Fibroblast of skin of left biceps (primary cell): ENCODE measurements at regions not wholly inside any gene's neighbourhood (a gene's known extent, or its start where the extent isn't known, plus 50 kb on each side); places are given as distances from the start of the nearest gene placed in this dataset.

ENCODE experiments used
- DNase-seq, 2 experiments: peaks; one replicate each; pipeline ENCODE4 v3.0.0-alpha.2; 2013; ENCODE audit warnings: low read depth in 2 of 2

DNA sequence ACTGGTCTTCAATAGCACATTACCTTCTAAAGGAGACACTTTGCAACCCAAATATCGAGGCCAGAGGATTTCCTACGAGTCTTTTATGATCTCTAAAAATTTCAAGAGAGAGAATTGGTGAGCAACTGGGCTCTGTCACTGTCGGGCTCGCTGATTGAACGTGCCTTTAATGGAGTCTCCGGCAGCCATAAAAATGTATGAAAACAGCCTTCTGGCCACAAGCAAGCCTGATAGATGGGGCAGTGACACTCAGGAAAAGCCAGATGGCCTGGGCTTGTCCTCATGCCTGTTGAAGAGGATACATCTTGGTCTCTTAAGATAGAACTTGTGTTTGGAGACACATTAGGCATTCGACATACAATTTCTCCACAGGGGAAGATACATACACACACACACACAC, 419.5 kb upstream of the PROK2 start:
- no peak for DNase-seq

DNA sequence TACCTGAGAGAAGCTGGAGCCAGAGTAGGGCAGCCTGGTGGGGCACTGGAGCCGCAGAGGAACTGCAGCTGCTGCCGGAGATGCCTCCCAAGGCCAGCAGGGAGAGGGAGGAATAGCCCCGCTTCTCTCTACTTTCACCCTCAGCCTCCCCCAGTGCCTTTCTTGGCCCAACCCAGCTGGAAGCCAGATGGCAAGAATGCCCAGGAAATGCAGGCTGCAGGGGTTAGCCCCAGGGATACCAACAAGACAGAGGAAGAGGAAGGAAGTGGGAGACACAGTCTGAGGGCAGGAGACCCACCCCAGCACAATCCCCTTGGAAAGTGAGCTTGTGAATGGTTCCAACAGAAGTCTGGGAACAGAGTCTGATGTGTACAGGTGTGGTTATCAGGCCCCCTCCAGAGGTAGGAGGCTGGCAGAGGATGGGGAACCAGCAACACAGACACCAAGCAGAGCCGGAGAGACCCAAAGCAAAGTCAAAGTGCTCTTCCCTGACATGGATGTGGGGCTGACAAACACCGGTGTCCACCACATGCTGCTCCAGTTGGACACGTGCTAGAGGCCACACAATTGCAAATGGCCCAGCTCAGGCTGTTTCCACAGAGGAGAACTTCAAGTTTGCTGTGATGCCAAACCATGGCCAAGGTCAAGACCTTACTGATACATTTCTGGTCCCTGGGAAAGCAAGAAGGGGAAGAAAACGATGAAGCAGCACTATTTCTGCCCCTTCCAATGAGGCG, 418.8 kb upstream of the PROK2 start:
- DNase-seq, result no peak

DNA sequence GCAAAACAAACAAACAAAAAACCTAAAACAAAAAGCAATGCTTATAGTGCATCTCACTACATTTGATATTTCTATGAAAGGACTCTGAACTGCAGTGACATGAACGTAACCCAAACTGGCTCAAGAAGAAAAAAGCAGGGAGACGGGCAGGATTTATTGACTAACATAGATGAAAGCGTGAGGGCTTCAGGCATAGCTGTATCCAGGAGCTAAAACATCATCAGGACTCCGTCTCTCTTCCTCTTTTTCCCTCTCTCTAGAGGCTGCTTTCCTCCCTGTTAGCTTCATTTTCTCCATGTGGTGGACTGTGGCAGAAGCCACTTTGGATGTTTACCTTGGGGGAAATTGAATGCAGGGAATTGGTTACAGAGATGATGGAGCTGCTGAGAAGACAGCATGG, 418.2 kb upstream of the PROK2 start:
- DNase-seq, result no peak

DNA sequence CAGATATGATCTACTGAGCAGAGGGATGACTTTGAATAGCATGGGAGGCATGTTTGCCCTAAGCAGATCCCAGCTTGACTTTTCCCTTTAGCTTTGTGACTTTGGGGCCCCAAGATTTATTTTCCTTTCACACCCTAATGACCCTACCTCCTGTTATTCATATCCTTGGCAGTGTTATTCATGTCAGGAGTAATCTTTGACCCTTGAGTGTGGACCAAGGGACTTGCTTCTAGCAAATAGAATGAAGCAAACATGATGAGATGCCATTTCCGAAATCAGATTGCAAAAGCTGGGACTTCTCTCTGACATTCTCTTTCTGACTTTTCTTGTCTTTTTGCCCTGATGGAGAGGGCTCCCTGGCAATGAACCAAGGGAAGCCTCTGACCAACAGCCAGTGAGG, 415.4 kb upstream of the PROK2 start:
- no peak for DNase-seq

DNA sequence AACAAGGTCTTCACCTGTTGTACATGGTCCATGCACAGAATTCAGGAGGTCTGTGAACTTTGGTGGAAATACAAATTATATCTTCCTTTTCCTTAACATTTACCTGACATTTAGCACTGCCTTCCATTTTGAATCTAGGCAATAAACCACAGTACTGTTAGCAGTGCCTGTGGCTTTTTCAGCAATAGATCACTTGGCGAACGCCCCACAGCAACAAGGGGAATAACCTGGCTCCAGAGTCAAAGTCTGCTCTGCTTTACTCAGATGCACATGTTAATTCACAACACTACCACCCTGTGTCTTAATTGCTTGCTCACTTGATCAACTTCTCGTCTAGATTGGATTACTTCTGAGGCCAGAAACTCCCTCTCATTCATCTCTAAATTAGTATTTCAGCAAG, 414.6 kb upstream of the PROK2 start:
- DNase-seq, result no peak

DNA sequence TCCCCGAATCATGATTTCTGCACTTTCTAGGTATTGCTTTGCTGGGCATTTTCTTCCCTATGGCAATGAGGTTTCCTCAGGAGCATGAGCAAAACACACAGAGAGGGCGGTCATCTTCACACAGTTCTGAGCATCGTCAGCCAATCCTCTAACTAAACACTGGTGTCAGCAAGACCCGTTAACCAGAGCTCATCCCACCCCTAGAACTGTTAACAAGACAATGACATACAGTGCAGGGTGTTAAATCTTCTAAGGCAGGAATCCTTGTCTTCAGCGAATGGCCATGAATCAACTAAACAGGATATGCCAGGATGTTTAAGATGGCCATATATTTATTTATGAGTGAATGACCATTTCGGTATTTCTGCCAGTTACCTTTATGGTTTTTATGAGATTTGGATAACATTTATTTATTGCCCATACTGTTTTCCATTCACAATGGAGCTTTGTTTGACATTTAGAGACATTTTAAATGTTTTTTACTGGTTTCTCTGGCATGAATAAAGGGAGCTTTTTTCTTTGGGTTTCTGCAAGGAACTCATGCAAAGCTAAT, 411.5 kb upstream of the PROK2 start:
- no peak for DNase-seq

DNA sequence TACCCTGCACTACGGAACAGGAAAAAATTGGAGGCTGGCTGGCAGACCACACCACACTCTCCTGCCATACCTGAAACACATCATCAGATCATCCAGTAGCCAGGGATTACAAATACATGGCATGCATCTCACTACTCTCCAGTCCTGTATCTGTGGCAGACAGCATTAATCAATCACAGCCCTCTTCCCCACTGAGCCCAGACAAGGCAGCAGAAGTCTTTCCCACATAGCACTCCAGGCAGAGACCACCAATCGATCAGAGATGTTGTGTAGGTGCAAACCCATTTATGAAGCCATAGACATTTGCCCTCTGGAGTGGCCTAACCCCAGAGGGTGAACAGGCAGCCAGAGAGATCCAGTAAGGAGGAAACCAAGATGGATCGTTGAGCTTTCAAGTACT, 410.9 kb upstream of the PROK2 start:
- no peak for DNase-seq

DNA sequence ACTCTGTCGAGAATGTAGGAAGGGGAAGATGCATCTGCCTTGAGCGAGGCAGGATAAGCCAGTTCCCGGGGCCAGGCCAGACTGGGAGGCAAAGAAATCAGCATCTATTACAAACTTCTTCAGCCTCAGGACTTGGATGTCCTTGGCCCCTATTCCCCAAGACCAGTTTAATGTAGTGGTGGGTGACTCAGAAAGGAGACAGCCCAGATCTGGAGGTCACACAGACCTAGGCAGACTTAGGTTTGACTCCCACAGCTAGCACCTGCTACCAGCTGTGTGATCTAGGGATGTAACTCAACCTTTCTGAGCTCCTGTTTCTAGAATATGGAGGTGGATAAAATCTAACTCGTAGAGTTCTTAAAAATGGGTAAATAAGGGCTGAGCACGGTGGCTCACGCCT, 409.5 kb upstream of the PROK2 start:
- DNase-seq, result no peak

DNA sequence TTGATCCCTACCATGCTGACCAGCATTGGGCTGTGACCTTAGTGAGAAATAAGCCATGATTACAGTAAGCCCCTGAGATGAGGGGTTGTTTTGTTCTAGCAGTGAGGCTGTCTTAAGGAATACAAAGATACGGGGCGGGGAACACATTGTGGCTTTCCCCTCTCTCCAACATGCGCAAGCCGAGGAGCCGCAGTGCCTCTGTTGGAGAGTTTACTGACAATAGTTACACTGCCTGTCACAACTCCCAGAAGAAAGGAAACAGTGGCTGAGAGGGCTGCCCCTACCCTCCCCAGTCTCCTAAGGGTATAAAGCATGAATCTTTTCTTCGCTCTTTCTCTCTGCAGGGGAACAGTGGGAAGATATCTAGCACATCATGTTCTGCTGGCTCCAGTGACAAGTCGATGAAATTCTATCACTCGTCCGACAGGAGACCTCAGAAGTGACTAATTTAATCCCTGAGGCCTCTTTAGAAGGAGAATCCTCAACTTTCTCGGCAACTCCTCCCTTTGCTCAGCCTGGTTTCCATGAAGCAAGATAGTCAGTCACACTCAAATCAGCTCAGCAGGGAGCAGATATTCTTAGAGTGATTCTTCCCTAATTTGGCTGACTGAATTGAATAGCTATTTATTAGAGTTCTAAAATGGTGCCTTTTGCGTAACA, 409.0 kb upstream of the PROK2 start:
- DNase-seq, result no peak

DNA sequence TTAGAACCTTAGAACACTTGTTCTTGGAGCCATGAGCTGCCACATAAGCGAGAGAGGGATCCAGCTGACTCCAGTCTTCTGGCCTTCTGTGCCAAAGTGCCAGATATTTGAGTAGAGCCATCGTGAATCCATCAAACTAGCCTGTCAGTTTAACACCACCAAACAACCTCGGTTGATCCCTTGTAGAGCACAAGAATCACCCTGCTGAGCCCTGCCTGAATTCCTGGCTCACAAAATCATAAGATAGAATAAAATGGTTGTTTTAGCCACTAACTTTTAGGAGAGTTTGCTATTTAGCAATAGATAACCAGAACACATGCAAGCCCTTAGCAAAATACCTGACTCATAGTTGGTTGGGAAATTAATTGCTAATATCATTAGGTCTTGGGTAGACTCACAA, 407.6 kb upstream of the PROK2 start:
- no peak for DNase-seq

DNA sequence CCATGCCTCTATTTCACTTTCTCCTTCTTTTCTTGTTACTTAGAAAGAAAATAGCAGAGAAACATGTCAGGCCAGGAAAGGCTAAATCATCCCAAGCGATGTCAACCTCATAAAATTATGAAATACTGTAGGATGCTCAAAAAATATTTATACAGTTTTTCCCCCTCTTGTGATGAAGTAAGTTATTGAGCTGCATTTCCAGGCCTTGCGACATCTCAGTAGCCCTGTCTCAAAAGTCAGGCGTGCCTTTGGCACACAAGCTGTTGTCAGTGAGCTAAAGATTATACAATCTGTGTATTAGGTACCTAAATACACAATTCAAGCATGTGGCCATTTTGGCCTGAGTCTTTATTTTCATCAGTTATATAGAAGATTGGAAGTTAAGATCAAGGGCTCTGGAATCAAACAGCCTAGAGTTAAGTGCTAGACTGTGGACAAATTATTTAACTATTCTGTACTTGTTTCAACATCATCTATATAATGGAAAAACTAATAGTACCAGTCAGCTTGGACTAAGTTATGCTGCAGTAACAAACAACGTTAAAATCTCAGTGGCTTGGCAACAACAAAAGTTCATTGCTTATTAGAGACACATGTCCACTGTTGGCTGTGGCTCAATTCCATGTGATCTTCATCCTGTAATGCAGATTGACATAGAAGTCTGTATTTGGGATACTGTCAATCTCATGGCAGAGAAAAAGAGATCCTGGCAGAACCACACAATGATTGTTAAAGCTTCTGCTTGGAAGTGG, 406.4 kb upstream of the PROK2 start:
- DNase-seq, result peak in 1 of 2 experiments; percentile 52

DNA sequence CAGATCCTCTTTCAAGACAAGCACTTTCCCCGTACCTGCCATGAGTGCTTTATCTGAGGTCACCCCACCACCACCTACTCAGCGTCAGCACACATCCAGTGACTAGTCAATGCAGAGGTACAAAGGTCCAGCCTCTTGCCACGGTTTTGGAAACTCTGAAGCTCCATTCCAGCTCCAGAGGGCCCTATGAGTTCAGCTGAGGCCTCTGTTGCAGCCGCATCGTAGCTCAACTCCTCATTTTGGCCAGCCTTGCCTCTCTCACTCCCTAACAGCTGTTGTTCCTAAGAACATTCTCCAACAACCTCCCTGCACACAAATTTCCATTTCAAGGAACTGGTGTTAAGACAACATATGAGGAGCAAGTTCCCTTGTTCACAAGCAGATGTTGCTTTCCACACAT, 405.1 kb upstream of the PROK2 start:
- no peak for DNase-seq

DNA sequence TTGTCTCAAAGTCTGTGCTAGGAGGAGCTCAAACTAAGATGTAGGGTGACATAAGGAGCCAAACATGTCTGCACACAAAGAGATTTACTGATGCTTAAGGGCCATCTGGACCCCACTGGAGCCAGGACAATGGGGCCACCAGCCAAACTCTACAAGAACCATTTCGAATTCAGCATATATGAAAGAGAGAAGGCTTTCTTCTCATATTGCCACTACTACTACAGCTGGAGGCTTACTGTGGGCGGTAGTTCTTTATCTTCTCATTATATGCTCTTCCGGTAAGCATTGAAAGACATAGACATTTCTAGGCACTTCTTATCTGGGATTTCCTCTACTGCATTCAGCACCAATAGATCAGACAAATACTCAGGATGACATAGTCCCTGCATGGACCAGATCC, 404.4 kb upstream of the PROK2 start:
- no peak for DNase-seq

DNA sequence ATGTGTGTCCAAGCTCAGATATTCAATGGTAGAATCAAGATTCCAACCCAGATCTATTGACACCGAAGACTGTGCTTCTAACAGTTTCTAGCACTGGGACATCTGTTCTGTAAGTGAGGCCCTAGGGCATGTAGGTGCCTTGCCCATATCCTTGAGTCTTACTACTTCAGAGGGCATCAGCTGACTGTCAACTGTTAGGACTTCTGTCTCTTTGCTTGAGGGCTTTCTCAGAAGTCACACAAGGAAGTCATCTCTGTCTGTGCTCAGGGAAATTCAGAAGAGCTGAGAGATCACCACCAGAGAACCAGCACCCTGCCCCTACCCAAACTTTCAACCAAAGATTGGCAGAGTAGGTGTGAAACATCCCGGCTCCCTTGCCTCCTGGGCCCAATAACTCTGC, 403.6 kb upstream of the PROK2 start:
- DNase-seq, result no peak

DNA sequence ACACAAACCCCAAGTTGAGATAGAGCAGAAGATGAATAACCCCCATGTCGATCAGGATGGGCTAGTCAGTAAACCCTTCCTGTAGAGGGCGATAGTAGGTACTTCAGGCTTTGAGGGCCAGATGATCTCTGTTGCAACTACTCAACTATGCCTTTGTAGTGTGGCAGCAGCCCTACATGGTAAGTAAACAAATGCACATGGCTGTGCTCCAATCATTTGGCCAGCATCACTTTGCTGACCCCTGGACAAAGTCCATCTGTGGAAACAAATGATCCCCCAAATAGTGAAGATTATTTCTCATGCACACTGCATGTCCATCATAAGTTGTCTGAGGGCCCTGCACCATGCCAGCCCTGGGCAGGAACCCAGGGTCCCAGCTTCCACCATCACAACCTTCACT, 402.2 kb upstream of the PROK2 start:
- DNase-seq, result no peak

DNA sequence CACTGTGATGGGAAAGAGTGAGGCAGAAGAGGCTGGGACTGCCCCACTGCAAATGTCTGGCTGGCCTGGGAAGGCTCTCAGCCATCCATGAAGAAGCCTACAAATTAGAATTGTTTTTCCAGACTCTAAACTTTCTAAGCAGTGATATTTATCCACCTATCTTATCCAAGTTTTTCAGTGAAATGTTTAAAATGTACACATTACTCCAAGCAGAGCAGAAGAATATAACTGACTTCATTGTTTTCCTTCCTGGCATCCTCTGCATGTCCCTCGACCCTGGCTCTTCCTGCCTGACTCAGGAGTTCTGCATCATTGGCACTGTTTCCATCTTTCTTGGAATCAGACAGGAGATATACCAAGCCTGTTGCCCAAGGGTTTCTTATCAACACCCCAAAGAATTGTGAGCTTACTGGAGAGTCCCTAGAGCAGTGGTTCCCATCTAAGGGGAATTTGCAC, 401.5 kb upstream of the PROK2 start:
- DNase-seq, result no peak

DNA sequence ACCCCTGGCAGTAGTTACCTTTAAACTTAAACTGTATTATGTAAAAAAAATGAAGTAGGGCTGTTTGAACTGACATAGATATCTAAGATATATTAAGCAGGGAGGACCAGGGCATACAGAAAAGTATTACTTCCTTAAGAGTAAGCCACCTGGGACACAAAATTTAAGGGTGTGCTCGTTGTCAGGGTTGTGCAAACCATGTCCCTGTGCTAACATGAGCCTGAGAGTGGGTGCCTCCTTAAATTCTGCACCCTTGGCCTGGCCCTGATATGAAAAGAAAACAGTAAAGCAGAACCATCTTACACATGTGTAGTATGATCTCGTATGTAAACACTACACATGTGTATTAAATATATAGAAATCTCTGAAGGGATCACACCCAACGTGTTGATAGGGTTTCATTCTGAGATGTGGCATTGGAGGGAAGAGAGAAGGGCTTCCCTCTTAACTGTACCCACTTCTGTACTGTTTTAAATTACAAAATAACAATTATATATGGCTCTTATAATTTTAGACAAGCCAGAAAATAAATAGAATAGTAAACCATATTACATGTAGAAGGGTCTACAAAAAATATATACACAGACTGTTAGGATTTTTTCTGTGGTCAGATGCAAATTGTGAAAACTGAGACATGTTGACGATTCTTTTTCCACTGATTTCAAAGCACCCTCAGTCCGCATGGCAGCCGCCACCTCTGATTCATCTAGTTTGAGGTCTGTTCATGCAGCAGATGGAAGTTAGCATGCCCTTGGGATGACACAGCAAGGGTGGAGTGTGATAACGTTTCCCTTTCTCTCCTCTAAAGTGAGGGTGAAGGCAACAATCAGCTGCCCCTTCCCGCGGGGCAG, 400.8 kb upstream of the PROK2 start:
- DNase-seq, result peak; percentile 48 to 49

DNA sequence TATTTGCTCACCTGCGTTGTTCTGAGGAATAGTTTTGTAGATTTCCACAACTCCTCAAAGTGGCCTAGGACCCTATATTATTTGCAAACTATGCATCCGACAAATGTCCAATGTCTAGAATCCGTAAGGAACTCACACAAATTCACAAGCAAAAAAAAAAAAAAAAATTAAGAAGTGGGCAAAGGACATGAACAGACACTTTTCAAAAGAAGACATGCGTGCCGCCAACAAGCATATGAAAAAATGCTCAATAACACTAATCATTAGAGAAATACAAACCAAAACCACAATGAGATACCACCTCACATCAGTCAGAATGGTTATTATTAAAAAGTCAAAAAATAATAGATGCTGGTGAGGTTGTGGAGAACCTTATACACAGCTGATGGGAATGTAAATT, 398.5 kb upstream of the PROK2 start:
- DNase-seq, result no peak

DNA sequence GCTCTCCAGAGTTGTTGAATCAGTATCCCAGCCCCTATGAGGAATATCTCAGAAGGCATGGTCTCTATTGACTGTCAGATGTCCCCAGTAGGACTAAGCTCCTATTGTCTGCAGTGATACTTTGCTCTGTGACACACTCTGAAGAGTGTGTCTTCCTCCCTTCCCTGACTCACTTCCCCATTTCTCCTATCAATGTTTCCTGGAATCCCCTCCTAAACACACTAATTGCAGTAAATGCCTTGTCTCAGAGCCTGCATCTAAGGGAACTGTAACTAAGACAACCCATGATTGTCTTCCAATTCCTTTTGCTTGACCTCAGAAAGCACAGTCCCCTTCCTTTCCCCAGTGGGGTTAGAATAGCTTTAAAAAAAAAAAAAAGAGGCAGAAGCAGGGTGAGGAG, 397.3 kb upstream of the PROK2 start:
- DNase-seq, result no peak

DNA sequence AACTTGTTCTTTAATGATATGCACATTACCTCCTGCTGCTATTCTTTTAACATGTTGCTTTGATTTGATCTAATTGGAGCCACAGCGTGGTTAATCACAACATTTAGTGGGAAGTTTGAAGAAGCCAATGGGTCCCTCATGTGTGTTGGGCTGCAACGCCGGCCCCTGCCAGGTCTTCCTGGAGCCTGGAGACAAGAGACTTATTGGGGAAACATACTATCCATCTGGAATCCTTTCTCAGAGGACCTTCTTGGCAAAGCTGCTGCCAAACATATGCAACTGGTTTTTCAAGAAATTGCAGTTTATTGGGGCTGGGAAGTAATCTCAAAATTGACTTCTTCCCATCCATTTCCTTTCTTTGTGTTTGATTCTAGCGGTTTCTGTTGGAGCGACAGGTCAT, 396.3 kb upstream of the PROK2 start:
- no peak for DNase-seq

DNA sequence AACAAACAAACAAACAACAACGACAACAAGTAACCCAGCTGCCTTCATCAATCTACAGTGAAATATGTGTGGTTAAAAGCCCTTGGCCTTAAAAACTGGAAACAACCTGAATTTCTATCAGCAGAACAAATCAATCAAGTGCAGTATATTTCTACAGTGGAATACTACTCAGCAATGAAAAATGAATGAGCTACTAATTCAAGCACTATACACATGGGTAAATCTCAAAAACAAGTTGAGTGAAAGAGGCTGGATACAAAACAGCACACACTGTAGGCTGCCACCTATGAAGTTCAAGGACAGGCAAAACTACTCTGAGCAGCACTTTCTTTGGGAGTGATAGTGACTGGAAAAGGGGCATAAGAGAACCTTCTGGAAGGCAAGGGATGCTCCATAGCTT, 395.5 kb upstream of the PROK2 start:
- no peak for DNase-seq

DNA sequence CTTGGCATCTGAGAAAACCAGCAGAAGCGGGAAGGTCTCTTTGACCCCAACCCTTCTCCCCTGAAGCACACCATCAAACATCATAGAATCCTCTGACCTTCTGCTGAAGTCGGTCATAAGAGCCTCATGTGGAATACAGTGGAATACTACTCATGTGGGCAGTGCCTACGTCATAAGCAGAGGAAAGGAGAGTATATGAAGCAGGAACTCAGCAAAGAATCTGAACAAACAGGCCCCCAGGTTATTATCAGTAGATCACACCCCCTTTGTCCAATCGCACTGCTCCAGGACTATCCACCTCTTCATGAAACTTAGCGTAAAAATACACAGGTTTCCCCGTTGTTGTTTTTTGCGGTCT, 394.1 kb upstream of the PROK2 start:
- DNase-seq, result no peak
